ENCODE measurements at regions not wholly inside any gene's neighbourhood (a gene's known extent, or its start where the extent isn't known, plus 50 kb on each side); places are given as distances from the start of the nearest gene placed in this dataset.

- Histone ChIP-seq H3K79me2 (replicated peaks; ENCODE audit: insufficient read depth) (no peaks in the 10 kb centered on the region), H3K4me1 (ENCODE audit: insufficient read depth) (no peaks in the 10 kb centered on the region), H3K36me3 (ENCODE audit: insufficient read depth) (no peaks in the 10 kb centered on the region), H3F3A (replicated peaks; ENCODE audit: low read depth) (no peaks in the 10 kb centered on the region), H3K4me3 (no peak overlapping the region), H3K27ac (ENCODE audit: low read depth) (no peak overlapping the region), H2AFZ (no peak overlapping the region), H3K27me3 (ENCODE audit: insufficient read depth) (0 out of 2 replicates have a peak, but pooled peaks cover 5% of the 10 kb centered on the region), H3K9me2 (ENCODE audit: insufficient read depth) (no peaks in the 10 kb centered on the region), H4K20me1 (replicated peaks; ENCODE audit: insufficient read depth) (no peaks in the 10 kb centered on the region), H3K4me2 (no peak overlapping the region)
- H3K4me1 Mint-ChIP-seq: peaks cover 10% of the 10 kb centered on the region
- ATAC-seq (no peak), DNase-seq (ENCODE audit: low spot score) (no peak)
- no peak overlapping the region for H3K27ac Mint-ChIP-seq
- no peaks in the 10 kb centered on the region for H3K9me3 Mint-ChIP-seq
- peaks cover 11% of the 10 kb centered on the region for H3K27me3 Mint-ChIP-seq (ENCODE audit: insufficient read depth, low read depth, poor library complexity)
- H3K4me3 Mint-ChIP-seq: no peak overlapping the region
- no peaks in the 10 kb centered on the region for H3K36me3 Mint-ChIP-seq (ENCODE audit: low read depth)
- TF ChIP-seq ZNF114 (CRISPR knock-in tag; IDR thresholded peaks at IDR 0.05) (no peak), ZNF331 (CRISPR knock-in tag; IDR thresholded peaks at IDR 0.05; ENCODE audit: low read depth) (no peak), NANOG (IDR thresholded peaks at IDR 0.05; ENCODE audit: borderline replicate concordance) (no peak), EZH2phosphoT487 (IDR thresholded peaks at IDR 0.05; ENCODE audit: unreplicated experiment) (no peak), REST (IDR thresholded peaks at IDR 0.05; ENCODE audit: unreplicated experiment) (no peak), JUNB (IDR thresholded peaks at IDR 0.05; ENCODE audit: unreplicated experiment) (no peak), STAT1 (IDR thresholded peaks at IDR 0.05; ENCODE audit: unreplicated experiment) (no peak), EZH2 (IDR thresholded peaks at IDR 0.05; ENCODE audit: low read depth, unreplicated experiment) (no peak), CTCF (conservative IDR thresholded peaks at IDR 0.05; ENCODE audit: low read depth in 2 of 2) (no peak), CREB1 (CRISPR knock-in tag; IDR thresholded peaks at IDR 0.05; ENCODE audit: low read depth) (no peak), ZNF462 (CRISPR knock-in tag; IDR thresholded peaks at IDR 0.05) (no peak)
Measured at GRCh38 chr5:32848120-32848519, 137.0 kb downstream of the NPR3 start.

Measured in GM23338 (cell line).